ENCODE measurements at regions not wholly inside any gene's neighbourhood (a gene's known extent, or its start where the extent isn't known, plus 50 kb on each side); places are given as distances from the start of the nearest gene placed in this dataset.

- intact Hi-C loops (cut with DNase I; ENCODE audit: low total_unique reads): no loop called here
- Histone ChIP-seq H3K4me1 (no peaks in the 10 kb centered on the region), H3K36me3 (no peaks in the 10 kb centered on the region), H3K27me3 (no peaks in the 10 kb centered on the region), H3K4me3 (no peak overlapping the region), H3K27ac (peak overlapping the region in 1 of 2 donors; percentile 33), H3K9me3 (no peaks in the 10 kb centered on the region)
- no peak for TF ChIP-seq POLR2A (IDR thresholded peaks at IDR 0.05)
- no peak for TF ChIP-seq CTCF (IDR thresholded peaks at IDR 0.05)
- DNase-seq: no peak
These were observed 209.9 kb downstream of the ZNF365 start for GRCh38 chr10:62583876-62584615.

GRCh38 chr10:62584731-62585130 lies 210.6 kb downstream of the ZNF365 start:
- TF ChIP-seq CTCF (IDR thresholded peaks at IDR 0.05) (no peak), POLR2A (IDR thresholded peaks at IDR 0.05) (no peak)
- peak overlapping the region in 1 of 2 donors; percentile 15 for H3K27ac ChIP-seq
- DNase-seq: no peak
- H3K9me3 ChIP-seq: no peaks in the 10 kb centered on the region
- no peaks in the 10 kb centered on the region for H3K4me1 ChIP-seq
- no peak overlapping the region for H3K4me3 ChIP-seq
- no peaks in the 10 kb centered on the region for H3K27me3 ChIP-seq
- no peaks in the 10 kb centered on the region for H3K36me3 ChIP-seq
- intact Hi-C loops (cut with DNase I; ENCODE audit: low total_unique reads): no loop called here

- no peak overlapping the region for H3K27ac ChIP-seq
- H3K9me3 ChIP-seq: no peaks in the 10 kb centered on the region
- no peak for TF ChIP-seq POLR2A (IDR thresholded peaks at IDR 0.05)
- no peak for TF ChIP-seq CTCF (IDR thresholded peaks at IDR 0.05)
- H3K27me3 ChIP-seq: no peaks in the 10 kb centered on the region
- peak in 1 of 2 donors; percentile 28 for DNase-seq
- H3K36me3 ChIP-seq: no peaks in the 10 kb centered on the region
- intact Hi-C loops (cut with DNase I; ENCODE audit: low total_unique reads): no loop called here
- no peaks in the 10 kb centered on the region for H3K4me1 ChIP-seq
- H3K4me3 ChIP-seq: no peak overlapping the region
These were observed 211.1 kb downstream of the ZNF365 start for GRCh38 chr10:62585211-62585775.

GRCh38 chr10:62587011-62587410 lies 212.8 kb downstream of the ZNF365 start:
- no peak overlapping the region for H3K27ac ChIP-seq
- DNase-seq: no peak
- no peaks in the 10 kb centered on the region for H3K27me3 ChIP-seq
- no peaks in the 10 kb centered on the region for H3K36me3 ChIP-seq
- H3K4me1 ChIP-seq: no peaks in the 10 kb centered on the region
- no peak for TF ChIP-seq POLR2A (IDR thresholded peaks at IDR 0.05)
- TF ChIP-seq CTCF (IDR thresholded peaks at IDR 0.05): no peak
- intact Hi-C loops (cut with DNase I; ENCODE audit: low total_unique reads): no loop called here
- no peak overlapping the region for H3K4me3 ChIP-seq
- no peaks in the 10 kb centered on the region for H3K9me3 ChIP-seq

- intact Hi-C loops (cut with DNase I; ENCODE audit: low total_unique reads): no loop called here
- Histone ChIP-seq H3K27me3 (no peaks in the 10 kb centered on the region), H3K4me3 (no peak overlapping the region), H3K4me1 (no peaks in the 10 kb centered on the region), H3K36me3 (no peaks in the 10 kb centered on the region), H3K27ac (no peak overlapping the region), H3K9me3 (no peaks in the 10 kb centered on the region)
- TF ChIP-seq CTCF (IDR thresholded peaks at IDR 0.05) (no peak), POLR2A (IDR thresholded peaks at IDR 0.05) (no peak)
- DNase-seq: no peak
These were observed 213.9 kb downstream of the ZNF365 start for GRCh38 chr10:62588116-62588515.
